GM23248 (cell line): ENCODE measurements at regions not wholly inside any gene's neighbourhood (a gene's known extent, or its start where the extent isn't known, plus 50 kb on each side); places are given as distances from the start of the nearest gene placed in this dataset.
A peak's percentile ranks its signal among the peaks of the same experiment; 100 is the strongest.

ENCODE experiments used
- DNase-seq: peaks from one replicate; pipeline ENCODE4 v3.0.0-alpha.2; 2015
- H2AFZ ChIP-seq: fragments of 200-600 bp; sonication (generic); 2 replicates; pipeline ENCODE4 v1.6.1; 2016; ENCODE audit warnings: antibody characterized with exemption
- H3F3A ChIP-seq: fragments of 200-600 bp; sonication (generic); 2 replicates; pipeline ENCODE4 v1.6.1; 2016; ENCODE audit warnings: mild to moderate bottlenecking, antibody characterized with exemption, mixed run types; ENCODE audit not compliant: insufficient read depth
- H3K27ac ChIP-seq: fragments of 200-600 bp; sonication (generic); 2 replicates; pipeline ENCODE4 v1.5.1; 2016; ENCODE audit warnings: mild to moderate bottlenecking
- H3K27me3 ChIP-seq: fragments of 200-600 bp; sonication (generic); replicated peaks from 2 replicates; pipeline ENCODE4 v1.6.1; 2016; ENCODE audit warnings: mild to moderate bottlenecking; ENCODE audit not compliant: insufficient read depth
- H3K36me3 ChIP-seq: fragments of 200-600 bp; sonication (generic); 2 replicates; pipeline ENCODE4 v1.6.1; 2016; ENCODE audit warnings: low read depth, mild to moderate bottlenecking
- H3K4me1 ChIP-seq: fragments of 200-600 bp; sonication (generic); 2 replicates; pipeline ENCODE4 v1.6.1; 2016; ENCODE audit warnings: mild to moderate bottlenecking; ENCODE audit not compliant: insufficient read depth
- H3K4me2 ChIP-seq: fragments of 200-600 bp; sonication (generic); one replicate; pipeline ENCODE4 v1.6.1; 2016; ENCODE audit warnings: mild to moderate bottlenecking; ENCODE audit not compliant: unreplicated experiment
- H3K4me3 ChIP-seq: fragments of 200-600 bp; sonication (generic); 2 replicates; pipeline ENCODE4 v1.5.1; 2016; ENCODE audit warnings: mild to moderate bottlenecking
- H3K79me2 ChIP-seq: fragments of 200-600 bp; sonication (generic); 2 replicates; pipeline ENCODE4 v1.6.1; 2016; ENCODE audit warnings: mild to moderate bottlenecking; ENCODE audit not compliant: insufficient read depth
- H3K9ac ChIP-seq: fragments of 200-600 bp; sonication (generic); 2 replicates; pipeline ENCODE4 v1.6.1; 2016; ENCODE audit warnings: mild to moderate bottlenecking
- H3K9me2 ChIP-seq: fragments of 200-600 bp; sonication (generic); 2 replicates; pipeline ENCODE4 v1.6.1; 2016; ENCODE audit warnings: mixed run types, mild to moderate bottlenecking, moderate library complexity; ENCODE audit not compliant: insufficient read depth
- H3K9me3 ChIP-seq: fragments of 200-600 bp; sonication (generic); one replicate; pipeline ENCODE4 v1.6.1; 2017; ENCODE audit warnings: low read depth
- H4K20me1 ChIP-seq: fragments of 200-600 bp; sonication (generic); 2 replicates; pipeline ENCODE4 v1.6.0; 2016; ENCODE audit not compliant: insufficient read depth
- EZH2 ChIP-seq: fragments of 200-600 bp; sonication (generic); IDR thresholded peaks from 2 replicates; pipeline ENCODE4 v1.6.1; 2018; ENCODE audit warnings: antibody characterized with exemption, mild to moderate bottlenecking; ENCODE audit not compliant: insufficient read depth, poor library complexity, severe bottlenecking
- EZH2phosphoT487 ChIP-seq: fragments of 200-600 bp; sonication (generic); IDR thresholded peaks from 2 replicates; pipeline ENCODE4 v1.6.1; 2018; ENCODE audit warnings: antibody characterized with exemption, moderate library complexity, mild to moderate bottlenecking, low read depth; ENCODE audit not compliant: insufficient read depth
- WGBS, 2 experiments: methylation state at CpG; one replicate each; pipeline ENCODE4 v1.1.6; 2015 to 2017; ENCODE audit warnings: low lambda C conversion rate in 2 of 2, low coverage in 1 of 2; ENCODE audit errors: missing lambda C conversion rate in 2 of 2; 5-methylcytosine and 5-hydroxymethylcytosine counted together
- in situ Hi-C: fragments of 300-500 bp; cut with MboI; formaldehyde crosslinking; loops from 2 replicates; pipeline ENCODE4 v1.15.0; 2020

- H3K27me3 ChIP-seq = no peaks in the 10 kb centered on the region
- DNase-seq = peak; percentile 5
- H3K9me2 ChIP-seq = no peaks in the 10 kb centered on the region
- in situ Hi-C loops = no loop called here
- peaks cover 41% of the 10 kb centered on the region for H3K4me1 ChIP-seq
- peak overlapping the region; percentile 1; the same call in 1 of the 2 replicates for H3K9ac ChIP-seq
- H3K4me3 ChIP-seq = peak overlapping the region; percentile 24
- no peaks in the 10 kb centered on the region for H3K36me3 ChIP-seq
- no peak for TF ChIP-seq EZH2
- TF ChIP-seq EZH2phosphoT487 = no peak
- H3K4me2 ChIP-seq = peak overlapping the region; percentile 58
- no peaks in the 10 kb centered on the region for H3K9me3 ChIP-seq
- peak overlapping the region; percentile 56 for H2AFZ ChIP-seq
- WGBS, 2 experiments = 66 to 82% methylated on average over 2 of the region's 2 CpGs
- no peaks in the 10 kb centered on the region for H3K79me2 ChIP-seq
- peaks cover 51% of the 10 kb centered on the region for H3F3A ChIP-seq
- H4K20me1 ChIP-seq = no peaks in the 10 kb centered on the region
- peak overlapping the region; percentile 50 for H3K27ac ChIP-seq
Measured at GRCh38 chr5:54645882-54646355, 128.4 kb downstream of the SNX18 start.

DNA sequence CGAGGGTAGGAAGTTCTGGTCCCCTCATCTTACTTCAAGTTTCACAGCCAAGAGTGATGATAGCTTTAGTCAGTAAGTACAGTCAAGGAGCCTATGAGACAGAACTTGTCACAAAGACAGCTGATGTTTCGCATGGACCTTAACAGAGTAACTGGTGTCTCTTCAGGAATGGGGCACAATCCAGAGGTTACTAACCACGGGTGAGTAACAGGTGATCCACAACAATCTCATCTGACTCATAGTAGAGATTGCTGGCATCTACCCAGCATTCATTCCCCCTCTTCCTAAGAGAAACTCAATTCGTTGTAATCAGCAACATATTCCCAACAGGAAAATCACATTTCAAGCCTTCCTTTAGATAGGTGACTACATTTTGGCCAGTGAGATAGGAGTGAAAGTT, 126.7 kb downstream of the SNX18 start:
- DNase-seq = peak; percentile 90
- H3K4me1 ChIP-seq = peaks cover 41% of the 10 kb centered on the region

DNA sequence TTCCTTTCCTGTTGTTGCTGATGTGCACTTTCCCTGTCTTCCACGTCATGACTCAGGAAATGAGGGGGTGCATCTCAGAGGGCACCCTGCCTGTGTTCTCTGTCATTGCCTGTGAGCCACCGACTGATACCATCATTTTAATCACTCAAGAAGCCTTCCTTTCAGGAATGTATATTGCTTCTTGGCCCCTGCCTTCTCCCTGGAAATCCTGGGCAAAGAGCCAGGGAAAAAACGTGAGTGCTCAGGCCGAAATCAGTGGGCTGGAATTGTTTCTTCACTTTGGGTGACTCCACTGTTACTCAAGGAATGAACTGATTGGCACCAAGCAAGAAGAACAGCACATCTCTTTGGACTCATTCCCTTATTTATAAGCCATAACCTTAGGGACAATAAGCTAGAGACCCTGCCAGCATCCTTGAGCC, 126.1 kb downstream of the SNX18 start:
- Histone ChIP-seq H3K36me3 (no peaks in the 10 kb centered on the region), H3K79me2 (no peaks in the 10 kb centered on the region), H3K9me2 (no peaks in the 10 kb centered on the region), H3K4me3 (peak overlapping the region; percentile 3; the same call in 1 of the 2 replicates), H3K27ac (peak overlapping the region; percentile 76), H3K9ac (no peak overlapping the region), H3F3A (peaks cover 51% of the 10 kb centered on the region), H3K9me3 (no peaks in the 10 kb centered on the region), H3K4me1 (peaks cover 41% of the 10 kb centered on the region), H2AFZ (no peak overlapping the region), H4K20me1 (no peaks in the 10 kb centered on the region), H3K4me2 (peak overlapping the region; percentile 74), H3K27me3 (no peaks in the 10 kb centered on the region)
- in situ Hi-C loops = no loop called here
- WGBS, 2 experiments = 0% methylated on average over 4 of the region's 4 CpGs
- peak; percentile 95 for DNase-seq
- TF ChIP-seq EZH2 (no peak), EZH2phosphoT487 (no peak)

More for the DNA sequence above, 126.7 kb downstream of the SNX18 start:
- Histone ChIP-seq H3K4me3 (no peak overlapping the region; the same call in 1 of the 2 replicates), H3K79me2 (no peaks in the 10 kb centered on the region), H3F3A (peaks cover 51% of the 10 kb centered on the region), H3K9me2 (no peaks in the 10 kb centered on the region), H3K27me3 (no peaks in the 10 kb centered on the region), H3K36me3 (no peaks in the 10 kb centered on the region), H3K27ac (peak overlapping the region; percentile 76), H3K9me3 (no peaks in the 10 kb centered on the region), H3K9ac (no peak overlapping the region), H2AFZ (no peak overlapping the region), H4K20me1 (no peaks in the 10 kb centered on the region), H3K4me2 (peak overlapping the region; percentile 74)
- no peak for TF ChIP-seq EZH2phosphoT487
- no peak for TF ChIP-seq EZH2
- in situ Hi-C loops = no loop called here
- 2 to 7% methylated on average over 4 of the region's 4 CpGs for WGBS, 2 experiments

DNA sequence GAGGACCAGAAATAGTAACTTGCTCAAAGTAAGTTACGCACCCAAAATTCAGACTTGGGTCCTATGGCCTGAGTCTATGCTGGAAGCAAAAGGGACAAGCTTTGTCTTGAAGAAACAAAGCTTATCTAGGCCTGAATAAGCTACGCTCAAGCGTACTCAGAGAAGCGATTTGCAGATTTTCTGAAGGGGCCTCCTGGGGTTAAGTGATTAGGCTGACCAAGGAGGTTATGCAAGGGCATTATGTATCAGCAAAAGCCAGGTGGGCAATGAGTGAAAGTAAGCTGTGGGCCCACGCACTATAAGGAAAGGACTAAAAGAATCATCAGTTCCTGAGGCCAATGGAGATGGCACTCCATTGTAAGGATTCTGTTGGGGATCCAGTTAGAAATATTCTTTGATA, 122.1 kb downstream of the SNX18 start:
- peaks cover 19% of the 10 kb centered on the region for H3F3A ChIP-seq
- no peak overlapping the region for H3K27ac ChIP-seq
- no peaks in the 10 kb centered on the region for H3K79me2 ChIP-seq
- no peaks in the 10 kb centered on the region for H3K27me3 ChIP-seq
- no peak overlapping the region for H3K4me2 ChIP-seq
- no peaks in the 10 kb centered on the region for H3K9me3 ChIP-seq
- 77 to 80% methylated on average over 5 of the region's 5 CpGs for WGBS, 2 experiments
- H3K4me3 ChIP-seq = no peak overlapping the region
- no peaks in the 10 kb centered on the region for H3K9me2 ChIP-seq
- no peaks in the 10 kb centered on the region for H4K20me1 ChIP-seq
- no peaks in the 10 kb centered on the region for H3K36me3 ChIP-seq
- no peak overlapping the region for H2AFZ ChIP-seq
- no peak for TF ChIP-seq EZH2phosphoT487
- no peak for TF ChIP-seq EZH2
- peaks cover 16% of the 10 kb centered on the region for H3K4me1 ChIP-seq
- no peak for DNase-seq
- in situ Hi-C loops = no loop called here
- no peak overlapping the region for H3K9ac ChIP-seq

- Histone ChIP-seq H3K4me1 (peaks cover 3% of the 10 kb centered on the region; the same call in 1 of the 2 replicates), H3K4me3 (no peak overlapping the region), H3K27ac (no peak overlapping the region), H3K79me2 (no peaks in the 10 kb centered on the region), H3K4me2 (no peak overlapping the region), H3K36me3 (no peaks in the 10 kb centered on the region), H3K9ac (no peak overlapping the region), H3K9me3 (no peaks in the 10 kb centered on the region), H3K27me3 (no peaks in the 10 kb centered on the region), H4K20me1 (no peaks in the 10 kb centered on the region), H3K9me2 (no peaks in the 10 kb centered on the region), H3F3A (peaks cover 6% of the 10 kb centered on the region; the same call in 1 of the 2 replicates), H2AFZ (no peak overlapping the region)
- DNase-seq = no peak
- 80 to 90% methylated on average over 2 of the region's 2 CpGs for WGBS, 2 experiments
- in situ Hi-C loops = no loop called here
- no peak for TF ChIP-seq EZH2phosphoT487
- TF ChIP-seq EZH2 = no peak
Measured at GRCh38 chr5:54638106-54638505, 120.5 kb downstream of the SNX18 start.
